ENCODE measurements at regions not wholly inside any gene's neighbourhood (a gene's known extent, or its start where the extent isn't known, plus 50 kb on each side); places are given as distances from the start of the nearest gene placed in this dataset.

- H3K4me1 ChIP-seq = no peaks in the 10 kb centered on the region
- intact Hi-C loops (cut with DNase I) = no loop called here
Measured at GRCh38 chr10:47240173-47240572, 59.8 kb upstream of the GDF10 start.

GRCh38 chr10:47241256-47241655 is 58.7 kb upstream of the GDF10 start:
- no peak overlapping the region for H3K4me3 ChIP-seq
- H3K27me3 ChIP-seq = no peaks in the 10 kb centered on the region
- H3K36me3 ChIP-seq = no peaks in the 10 kb centered on the region
- intact Hi-C loops (cut with DNase I) = no loop called here
- TF ChIP-seq POLR2AphosphoS5 (IDR thresholded peaks at IDR 0.05) (no peak), CTCF (IDR thresholded peaks at IDR 0.05) (no peak), EP300 (IDR thresholded peaks at IDR 0.05) (no peak), POLR2A (IDR thresholded peaks at IDR 0.05) (no peak)
- DNase-seq = no peak
- H3K9me3 ChIP-seq = peaks cover 0 to 4% (median 0%) of the 10 kb centered on the region in 4 donors
- WGBS, 2 donors = 68 to 79% methylated on average over 2 of the region's 2 CpGs
- no peak overlapping the region for H3K27ac ChIP-seq
- no peaks in the 10 kb centered on the region for H3K4me1 ChIP-seq

More at GRCh38 chr10:47240173-47240572, 59.8 kb upstream of the GDF10 start:
- no peak for TF ChIP-seq CTCF (IDR thresholded peaks at IDR 0.05)
- no peak for TF ChIP-seq POLR2AphosphoS5 (IDR thresholded peaks at IDR 0.05)
- TF ChIP-seq POLR2A (IDR thresholded peaks at IDR 0.05) = no peak
- TF ChIP-seq EP300 (IDR thresholded peaks at IDR 0.05) = no peak
- Histone ChIP-seq H3K36me3 (no peaks in the 10 kb centered on the region), H3K9me3 (peaks cover 0 to 4% (median 0%) of the 10 kb centered on the region in 4 donors), H3K4me3 (no peak overlapping the region), H3K27me3 (no peaks in the 10 kb centered on the region), H3K27ac (no peak overlapping the region)
- 95 to 97% methylated on average over 1 of the region's 1 CpG for WGBS, 2 donors
- DNase-seq = no peak

DNA sequence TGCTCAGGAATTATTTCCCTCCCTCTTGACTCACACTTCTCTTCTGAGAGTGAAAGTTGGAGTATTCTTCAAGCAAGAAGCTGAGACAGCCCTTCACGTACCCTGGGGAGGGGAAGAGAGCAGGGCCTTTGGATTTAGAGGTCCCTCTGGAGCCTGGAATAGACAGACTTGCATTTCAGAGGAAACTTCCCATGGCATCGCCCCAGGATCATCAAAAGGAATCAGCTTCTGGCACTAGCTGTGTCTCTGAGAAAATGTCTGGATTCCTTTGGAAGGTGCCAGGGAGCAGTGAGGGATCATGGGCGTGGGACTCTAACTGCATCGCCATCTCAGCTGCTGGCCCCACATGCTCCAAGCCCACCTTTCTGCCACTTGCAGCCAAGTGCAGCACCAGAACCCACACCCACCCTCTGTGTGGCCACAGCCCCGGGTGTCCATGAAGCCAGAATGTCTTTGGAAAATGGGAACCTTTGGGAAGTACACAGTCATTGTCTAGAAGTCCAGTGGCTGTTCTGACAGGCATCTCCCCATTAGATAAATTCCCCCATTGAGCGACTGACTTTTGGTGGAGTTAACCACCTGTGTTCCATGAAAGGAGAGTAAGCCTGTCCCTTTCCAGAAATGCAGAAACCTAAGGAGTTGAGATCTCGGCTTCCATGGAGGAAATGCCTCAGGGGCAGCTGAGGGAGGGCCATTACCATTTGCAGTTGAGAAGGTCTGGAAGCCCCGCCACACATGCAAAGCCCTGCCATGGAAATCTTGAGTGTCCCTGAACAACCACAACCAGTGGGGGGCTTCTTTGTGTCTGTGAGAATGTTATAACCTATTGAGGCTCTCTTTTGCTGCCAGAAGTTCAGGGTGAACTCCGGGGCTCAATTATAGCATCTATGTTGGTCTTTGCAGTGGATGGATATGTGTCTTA is 57.8 kb upstream of the GDF10 start:
- no peak for DNase-seq

GRCh38 chr10:47243356-47243755 is 56.6 kb upstream of the GDF10 start:
- DNase-seq = peak; percentile 41
- WGBS, 2 donors = 92 to 93% methylated on average over 4 of the region's 4 CpGs

More for the DNA sequence above, 57.8 kb upstream of the GDF10 start:
- intact Hi-C loops (cut with DNase I) = no loop called here
- TF ChIP-seq POLR2AphosphoS5 (IDR thresholded peaks at IDR 0.05) (no peak), EP300 (IDR thresholded peaks at IDR 0.05) (no peak), POLR2A (IDR thresholded peaks at IDR 0.05) (no peak), CTCF (IDR thresholded peaks at IDR 0.05) (no peak)
- Histone ChIP-seq H3K4me1 (no peaks in the 10 kb centered on the region), H3K9me3 (no peaks in the 10 kb centered on the region), H3K27ac (no peak overlapping the region), H3K4me3 (no peak overlapping the region), H3K36me3 (no peaks in the 10 kb centered on the region), H3K27me3 (no peaks in the 10 kb centered on the region)
- 84 to 91% methylated on average over 9 of the region's 9 CpGs for WGBS, 2 donors

More at GRCh38 chr10:47243356-47243755, 56.6 kb upstream of the GDF10 start:
- intact Hi-C loops (cut with DNase I) = no loop called here
- H3K9me3 ChIP-seq = no peaks in the 10 kb centered on the region
- H3K27me3 ChIP-seq = no peaks in the 10 kb centered on the region
- no peak overlapping the region for H3K27ac ChIP-seq
- H3K4me1 ChIP-seq = no peaks in the 10 kb centered on the region
- no peak for TF ChIP-seq POLR2AphosphoS5 (IDR thresholded peaks at IDR 0.05)
- TF ChIP-seq POLR2A (IDR thresholded peaks at IDR 0.05) = no peak
- TF ChIP-seq EP300 (IDR thresholded peaks at IDR 0.05) = no peak
- no peak for TF ChIP-seq CTCF (IDR thresholded peaks at IDR 0.05)
- no peak overlapping the region for H3K4me3 ChIP-seq
- H3K36me3 ChIP-seq = no peaks in the 10 kb centered on the region

Data from sigmoid colon (tissue), 6 donors.